Retinal pigment epithelial cell (primary cell): ENCODE measurements at regions not wholly inside any gene's neighbourhood (a gene's known extent, or its start where the extent isn't known, plus 50 kb on each side); places are given as distances from the start of the nearest gene placed in this dataset.
"Not testable (repeated sequence)": the region's sequence is repeated elsewhere in the genome, so short reads cannot be mapped to it uniquely, and the experiment has no call there.

ENCODE experiments used
- DNase-seq: peaks from one replicate; pipeline ENCODE4 v3.0.0-alpha.2; 2010; ENCODE audit warnings: low read depth
- H3K4me3 ChIP-seq: 2 replicates; pipeline ENCODE4 v1.5.1; 2011; ENCODE audit warnings: mild to moderate bottlenecking, low read length, control low read depth, moderate library complexity
- CTCF ChIP-seq: conservative IDR thresholded peaks from 2 replicates; pipeline ENCODE4 v1.5.1; 2011; ENCODE audit warnings: low read depth, low read length, control low read depth, inconsistent platforms

- peak; percentile 5 for TF ChIP-seq CTCF
- H3K4me3 ChIP-seq = no peak overlapping the region
- no peak for DNase-seq
These were observed 54.7 kb upstream of the SLC1A4 start for GRCh38 chr2:64934530-64934929.

GRCh38 chr2:64936809-64937208 lies 52.4 kb upstream of the SLC1A4 start:
- no peak for TF ChIP-seq CTCF
- no peak overlapping the region for H3K4me3 ChIP-seq
- DNase-seq = no peak

- DNase-seq, H3K4me3 ChIP-seq: not testable (repeated sequence)
These were observed 51.9 kb upstream of the SLC1A4 start for GRCh38 chr2:64937314-64937686.

GRCh38 chr2:64937687-64938491 lies 51.3 kb upstream of the SLC1A4 start:
- DNase-seq = no peak
- H3K4me3 ChIP-seq = no peak overlapping the region
- no peak for TF ChIP-seq CTCF

GRCh38 chr2:64938607-64939285 lies 50.5 kb upstream of the SLC1A4 start:
- no peak for TF ChIP-seq CTCF
- H3K4me3 ChIP-seq = no peak overlapping the region
- DNase-seq = no peak

- no peak for DNase-seq
- no peak for TF ChIP-seq CTCF
- H3K4me3 ChIP-seq = no peak overlapping the region
These were observed 49.8 kb upstream of the SLC1A4 start for GRCh38 chr2:64939332-64939917.
